SH-SY5Y (cell line): ENCODE measurements at regions not wholly inside any gene's neighbourhood (a gene's known extent, or its start where the extent isn't known, plus 50 kb on each side); places are given as distances from the start of the nearest gene placed in this dataset.

Experiments
- GATA2 ChIP-seq: IDR thresholded peaks from 2 replicates; pipeline ENCODE4 v1.6.1; 2011; ENCODE audit warnings: mild to moderate bottlenecking, low read depth, low read length
- GATA3 ChIP-seq: IDR thresholded peaks from 2 replicates; pipeline ENCODE4 v1.6.1; 2011; ENCODE audit warnings: low read depth, mild to moderate bottlenecking, low read length, moderate library complexity

DNA sequence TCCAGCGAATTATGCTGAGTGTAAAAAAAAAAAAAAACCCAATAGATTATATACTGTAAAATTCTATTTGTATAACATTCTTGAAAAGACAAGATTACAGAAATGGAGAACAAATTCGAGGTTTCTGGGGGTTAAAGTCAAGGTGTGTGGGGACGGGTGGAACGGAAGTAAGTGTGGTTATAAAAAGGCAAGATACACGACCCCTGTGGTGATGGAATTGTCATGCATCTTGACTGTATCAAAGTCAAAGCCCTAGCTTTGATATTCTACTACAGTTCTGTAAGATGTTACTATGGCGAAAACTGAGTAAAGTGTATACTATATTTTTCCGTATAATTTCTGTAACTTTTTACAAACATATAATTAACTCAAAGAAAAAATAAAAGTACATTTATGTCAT, 718.2 kb upstream of the PCDH15 start:
- no peak for TF ChIP-seq GATA3
- no peak for TF ChIP-seq GATA2
